ENCODE measurements at regions not wholly inside any gene's neighbourhood (a gene's known extent, or its start where the extent isn't known, plus 50 kb on each side); places are given as distances from the start of the nearest gene placed in this dataset.

- no peak for DNase-seq
These were observed 117.2 kb upstream of the ARGLU1 start for GRCh38 chr13:106685143-106685542.

- DNase-seq, result no peak
These were observed 116.0 kb upstream of the ARGLU1 start for GRCh38 chr13:106683918-106684317.

- no peak for DNase-seq
These were observed 115.2 kb upstream of the ARGLU1 start for GRCh38 chr13:106683179-106683578.

- DNase-seq, result no peak
These were observed 114.1 kb upstream of the ARGLU1 start for GRCh38 chr13:106681997-106682396.

- no peak for DNase-seq
These were observed 113.6 kb upstream of the ARGLU1 start for GRCh38 chr13:106681536-106681935.

- DNase-seq, result no peak
These were observed 113.0 kb upstream of the ARGLU1 start for GRCh38 chr13:106680796-106681472.

GRCh38 chr13:106678646-106679418 is 110.9 kb upstream of the ARGLU1 start:
- DNase-seq, result no peak

- DNase-seq, result no peak
These were observed 107.4 kb upstream of the ARGLU1 start for GRCh38 chr13:106675311-106675710.

- no peak for DNase-seq
These were observed 93.0 kb upstream of the ARGLU1 start for GRCh38 chr13:106660746-106661625.

- no peak for DNase-seq
These were observed 89.2 kb upstream of the ARGLU1 start for GRCh38 chr13:106657104-106657503.

- no peak for DNase-seq
These were observed 88.2 kb upstream of the ARGLU1 start for GRCh38 chr13:106656186-106656585.

- DNase-seq, result no peak
These were observed 83.5 kb upstream of the ARGLU1 start for GRCh38 chr13:106651442-106651841.

- DNase-seq, result no peak
These were observed 82.8 kb upstream of the ARGLU1 start for GRCh38 chr13:106650690-106651205.

GRCh38 chr13:106649495-106649894 is 81.6 kb upstream of the ARGLU1 start:
- DNase-seq, result no peak

GRCh38 chr13:106640515-106640914 is 72.6 kb upstream of the ARGLU1 start:
- DNase-seq, result no peak

- DNase-seq, result no peak
These were observed 69.6 kb upstream of the ARGLU1 start for GRCh38 chr13:106637519-106637918.

GRCh38 chr13:106636492-106636891 is 68.6 kb upstream of the ARGLU1 start:
- no peak for DNase-seq

- DNase-seq, result no peak
These were observed 67.7 kb upstream of the ARGLU1 start for GRCh38 chr13:106635616-106636015.

- peak; percentile 39 for DNase-seq
These were observed 65.4 kb upstream of the ARGLU1 start for GRCh38 chr13:106633321-106633720.

- DNase-seq, result no peak
These were observed 62.7 kb upstream of the ARGLU1 start for GRCh38 chr13:106630650-106631049.

GRCh38 chr13:106630162-106630561 is 62.2 kb upstream of the ARGLU1 start:
- no peak for DNase-seq

- DNase-seq, result no peak
These were observed 61.2 kb upstream of the ARGLU1 start for GRCh38 chr13:106628936-106629659.

- DNase-seq, result no peak
These were observed 58.5 kb upstream of the ARGLU1 start for GRCh38 chr13:106626473-106626872.

Measured in fibroblast of skin of right quadriceps (primary cell).